ENCODE measurements at regions not wholly inside any gene's neighbourhood (a gene's known extent, or its start where the extent isn't known, plus 50 kb on each side); places are given as distances from the start of the nearest gene placed in this dataset.

DNA sequence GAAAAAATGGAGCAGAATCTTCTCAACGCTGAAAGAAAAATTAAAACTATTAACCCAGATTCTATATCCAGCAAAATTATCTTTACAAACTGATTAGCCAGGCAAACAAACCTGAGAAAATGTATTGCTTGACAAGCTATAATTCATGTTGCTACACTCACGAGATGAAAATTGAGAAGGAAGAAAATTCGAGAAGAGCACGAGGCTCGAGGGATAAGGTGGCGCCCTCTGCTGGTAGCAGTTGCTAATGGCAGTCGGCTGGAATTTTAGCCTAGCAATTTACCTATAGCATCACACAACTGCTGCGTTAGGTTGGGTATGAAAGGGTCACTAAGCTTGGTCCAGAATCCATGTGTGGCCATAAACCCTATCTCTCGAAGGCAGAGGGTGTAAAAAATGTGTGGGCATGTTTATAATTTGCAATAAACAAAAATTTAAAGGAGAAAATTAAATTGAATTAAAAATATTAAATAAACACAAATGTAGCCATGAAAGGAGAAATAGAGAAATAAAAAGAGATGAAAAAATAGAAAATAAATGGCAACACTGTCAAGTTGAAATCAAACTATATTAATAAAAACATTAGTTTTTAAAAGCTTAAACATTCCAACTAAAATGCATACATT, 126.6 kb downstream of the PPP4R3C start:
- TF ChIP-seq, protein P1, sequence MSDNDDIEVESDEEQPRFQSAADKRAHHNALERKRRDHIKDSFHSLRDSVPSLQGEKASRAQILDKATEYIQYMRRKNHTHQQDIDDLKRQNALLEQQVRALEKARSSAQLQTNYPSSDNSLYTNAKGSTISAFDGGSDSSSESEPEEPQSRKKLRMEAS (IDR thresholded peaks at IDR 0.05), result peak; percentile 76
- TF ChIP-seq TCF12 (IDR thresholded peaks at IDR 0.05; ENCODE audit: low read depth) (no peak), TEAD4 (IDR thresholded peaks at IDR 0.05) (peak; percentile 55), RAD21 (IDR thresholded peaks at IDR 0.05; ENCODE audit: low read depth) (peak; percentile 65)

DNA sequence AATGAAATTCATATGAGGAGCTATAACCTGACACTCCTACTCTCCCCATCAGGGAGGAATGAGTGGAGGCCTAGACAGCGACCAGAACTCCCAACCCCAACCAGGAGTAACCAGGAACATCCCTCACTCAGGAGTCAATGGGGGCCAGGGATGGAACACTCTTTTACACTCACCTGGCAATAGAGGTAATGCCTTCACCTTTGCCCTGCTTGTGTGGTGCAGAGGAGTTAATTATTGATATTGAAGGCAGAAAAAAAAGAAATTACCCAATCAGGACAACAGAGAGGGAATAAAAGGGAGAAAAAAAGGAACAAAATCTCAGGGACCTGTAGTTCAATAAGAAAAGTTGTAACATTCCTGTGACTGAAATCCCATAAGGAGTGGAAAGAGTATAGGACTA, 141.5 kb downstream of the PPP4R3C start:
- TF ChIP-seq, protein P1 (IDR thresholded peaks at IDR 0.05), result no peak
- TF ChIP-seq TAF1 (IDR thresholded peaks at IDR 0.05; ENCODE audit: low read depth) (no peak), ZBTB7A (IDR thresholded peaks at IDR 0.05; ENCODE audit: low read depth) (no peak), EGR1 (IDR thresholded peaks at IDR 0.05) (no peak), CEBPB (IDR thresholded peaks at IDR 0.05) (no peak), YY1 (IDR thresholded peaks at IDR 0.05; ENCODE audit: low read depth) (no peak)

DNA sequence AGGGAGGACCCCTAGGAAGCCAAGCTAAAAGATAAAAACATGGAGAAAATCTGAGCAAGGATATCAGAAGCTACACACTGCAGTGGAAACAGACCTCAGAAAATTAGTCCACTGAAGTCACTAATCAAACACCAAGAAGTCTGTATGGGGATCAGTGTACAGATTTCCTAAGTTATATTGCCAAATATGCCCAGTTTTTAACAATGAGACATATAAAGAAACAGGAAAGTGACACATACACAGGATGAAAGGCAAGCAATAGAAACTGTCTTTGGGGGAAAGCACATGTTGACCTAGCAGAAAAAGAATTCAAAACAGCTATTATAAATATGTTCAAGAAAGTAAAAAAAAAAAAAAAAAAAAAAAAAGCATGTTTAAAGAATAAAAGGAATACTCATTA, 153.7 kb downstream of the PPP4R3C start:
- TF ChIP-seq EGR1 (IDR thresholded peaks at IDR 0.05) (no peak), YY1 (IDR thresholded peaks at IDR 0.05; ENCODE audit: low read depth) (no peak), TEAD4 (IDR thresholded peaks at IDR 0.05) (no peak), TAF1 (IDR thresholded peaks at IDR 0.05; ENCODE audit: low read depth) (no peak), FOXM1 (IDR thresholded peaks at IDR 0.05; ENCODE audit: borderline replicate concordance, low read depth) (no peak)
- TF ChIP-seq, protein P2, sequence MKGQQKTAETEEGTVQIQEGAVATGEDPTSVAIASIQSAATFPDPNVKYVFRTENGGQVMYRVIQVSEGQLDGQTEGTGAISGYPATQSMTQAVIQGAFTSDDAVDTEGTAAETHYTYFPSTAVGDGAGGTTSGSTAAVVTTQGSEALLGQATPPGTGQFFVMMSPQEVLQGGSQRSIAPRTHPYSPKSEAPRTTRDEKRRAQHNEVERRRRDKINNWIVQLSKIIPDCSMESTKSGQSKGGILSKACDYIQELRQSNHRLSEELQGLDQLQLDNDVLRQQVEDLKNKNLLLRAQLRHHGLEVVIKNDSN (IDR thresholded peaks at IDR 0.05), result no peak

DNA sequence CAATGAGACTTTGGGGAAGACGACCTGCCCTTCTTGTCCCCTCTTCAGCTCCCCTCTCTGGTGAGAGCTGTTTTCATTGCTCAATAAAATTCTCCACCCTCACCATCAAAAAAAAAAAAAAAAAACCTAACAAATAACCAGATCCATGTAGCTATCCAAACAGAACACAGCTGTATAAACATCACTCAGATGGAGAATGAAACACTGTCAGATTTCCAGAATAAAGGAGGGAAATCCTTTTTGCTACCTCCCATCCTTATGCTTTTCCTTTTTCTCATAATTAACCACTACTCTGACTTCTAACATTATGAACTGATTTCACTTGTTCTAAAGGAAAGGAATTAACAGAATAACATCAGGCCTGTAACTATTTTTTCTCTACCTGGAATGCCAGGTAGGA, 155.6 kb downstream of the PPP4R3C start:
- TF ChIP-seq TCF12 (IDR thresholded peaks at IDR 0.05; ENCODE audit: low read depth) (no peak), ZBTB7A (IDR thresholded peaks at IDR 0.05; ENCODE audit: low read depth) (no peak), TEAD4 (IDR thresholded peaks at IDR 0.05) (no peak), RAD21 (IDR thresholded peaks at IDR 0.05; ENCODE audit: low read depth) (no peak), CREB1 (IDR thresholded peaks at IDR 0.05; ENCODE audit: low read depth) (no peak), EP300 (IDR thresholded peaks at IDR 0.05; ENCODE audit: borderline replicate concordance) (no peak), TAF1 (IDR thresholded peaks at IDR 0.05; ENCODE audit: low read depth) (no peak), YY1 (IDR thresholded peaks at IDR 0.05; ENCODE audit: low read depth) (no peak), NFIC (IDR thresholded peaks at IDR 0.05) (no peak), CEBPB (IDR thresholded peaks at IDR 0.05) (no peak)
- TF ChIP-seq, protein P3, sequence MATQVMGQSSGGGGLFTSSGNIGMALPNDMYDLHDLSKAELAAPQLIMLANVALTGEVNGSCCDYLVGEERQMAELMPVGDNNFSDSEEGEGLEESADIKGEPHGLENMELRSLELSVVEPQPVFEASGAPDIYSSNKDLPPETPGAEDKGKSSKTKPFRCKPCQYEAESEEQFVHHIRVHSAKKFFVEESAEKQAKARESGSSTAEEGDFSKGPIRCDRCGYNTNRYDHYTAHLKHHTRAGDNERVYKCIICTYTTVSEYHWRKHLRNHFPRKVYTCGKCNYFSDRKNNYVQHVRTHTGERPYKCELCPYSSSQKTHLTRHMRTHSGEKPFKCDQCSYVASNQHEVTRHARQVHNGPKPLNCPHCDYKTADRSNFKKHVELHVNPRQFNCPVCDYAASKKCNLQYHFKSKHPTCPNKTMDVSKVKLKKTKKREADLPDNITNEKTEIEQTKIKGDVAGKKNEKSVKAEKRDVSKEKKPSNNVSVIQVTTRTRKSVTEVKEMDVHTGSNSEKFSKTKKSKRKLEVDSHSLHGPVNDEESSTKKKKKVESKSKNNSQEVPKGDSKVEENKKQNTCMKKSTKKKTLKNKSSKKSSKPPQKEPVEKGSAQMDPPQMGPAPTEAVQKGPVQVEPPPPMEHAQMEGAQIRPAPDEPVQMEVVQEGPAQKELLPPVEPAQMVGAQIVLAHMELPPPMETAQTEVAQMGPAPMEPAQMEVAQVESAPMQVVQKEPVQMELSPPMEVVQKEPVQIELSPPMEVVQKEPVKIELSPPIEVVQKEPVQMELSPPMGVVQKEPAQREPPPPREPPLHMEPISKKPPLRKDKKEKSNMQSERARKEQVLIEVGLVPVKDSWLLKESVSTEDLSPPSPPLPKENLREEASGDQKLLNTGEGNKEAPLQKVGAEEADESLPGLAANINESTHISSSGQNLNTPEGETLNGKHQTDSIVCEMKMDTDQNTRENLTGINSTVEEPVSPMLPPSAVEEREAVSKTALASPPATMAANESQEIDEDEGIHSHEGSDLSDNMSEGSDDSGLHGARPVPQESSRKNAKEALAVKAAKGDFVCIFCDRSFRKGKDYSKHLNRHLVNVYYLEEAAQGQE (IDR thresholded peaks at IDR 0.05; ENCODE audit: low read depth), result no peak
- TF ChIP-seq, protein P2 (IDR thresholded peaks at IDR 0.05), result no peak
- TF ChIP-seq, protein P1 (IDR thresholded peaks at IDR 0.05), result no peak

DNA sequence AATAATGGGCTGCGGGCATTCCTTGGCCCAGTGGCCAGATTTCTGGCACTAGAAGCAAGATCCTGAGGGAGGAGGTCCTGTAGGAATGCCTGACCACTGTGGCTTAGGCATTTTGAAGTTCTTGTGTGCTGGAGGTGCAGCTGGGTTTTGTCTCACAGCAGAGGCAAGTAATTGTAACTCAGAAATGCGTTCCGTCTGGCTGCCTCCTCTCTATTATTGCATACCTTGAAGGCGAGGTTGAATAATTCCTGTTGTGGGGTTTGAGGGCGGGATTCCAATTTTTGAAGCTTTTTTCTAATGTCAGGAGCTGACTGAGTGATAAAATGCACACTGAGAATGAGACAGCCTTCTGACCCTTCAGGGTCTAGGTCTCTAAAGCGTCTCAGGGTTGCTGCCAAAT, 170.6 kb downstream of the PPP4R3C start:
- TF ChIP-seq EP300 (IDR thresholded peaks at IDR 0.05; ENCODE audit: borderline replicate concordance) (peak; percentile 79), CEBPB (IDR thresholded peaks at IDR 0.05) (0 out of 2 replicates have a peak, but pooled peaks have one; percentile 17), TEAD4 (IDR thresholded peaks at IDR 0.05) (peak; percentile 82), TCF12 (IDR thresholded peaks at IDR 0.05; ENCODE audit: low read depth) (peak; percentile 82), NFIC (IDR thresholded peaks at IDR 0.05) (peak; percentile 70), FOXM1 (IDR thresholded peaks at IDR 0.05; ENCODE audit: borderline replicate concordance, low read depth) (peak; percentile 37; the same call in 1 of the 2 replicates)

DNA sequence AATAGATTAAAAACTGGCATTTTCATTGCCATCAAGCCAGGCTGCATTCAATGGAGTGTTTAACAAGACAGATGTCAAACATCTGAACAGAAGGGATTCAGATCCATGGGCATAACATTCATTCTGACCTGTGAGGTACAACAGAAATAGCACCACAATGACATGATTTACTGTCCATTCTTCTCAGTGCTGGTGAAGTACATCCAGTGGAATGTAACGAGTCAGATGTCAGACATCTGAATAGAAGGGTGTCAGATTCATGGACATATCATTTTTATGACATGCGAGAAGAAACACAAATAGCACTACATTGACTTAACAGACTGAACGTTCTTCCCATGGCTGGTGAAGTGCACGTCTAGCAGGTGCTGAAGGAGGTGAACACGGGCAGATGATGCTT, 186.4 kb downstream of the PPP4R3C start:
- TF ChIP-seq, protein P3 (IDR thresholded peaks at IDR 0.05; ENCODE audit: low read depth), result no peak
- TF ChIP-seq CEBPB (IDR thresholded peaks at IDR 0.05) (no peak), YY1 (IDR thresholded peaks at IDR 0.05; ENCODE audit: low read depth) (no peak), FOXM1 (IDR thresholded peaks at IDR 0.05; ENCODE audit: borderline replicate concordance, low read depth) (peak; percentile 60; the same call in 1 of the 2 replicates), NFIC (IDR thresholded peaks at IDR 0.05) (no peak; the same call in 1 of the 2 replicates), TCF12 (IDR thresholded peaks at IDR 0.05; ENCODE audit: low read depth) (peak; percentile 81), EP300 (IDR thresholded peaks at IDR 0.05; ENCODE audit: borderline replicate concordance) (peak; percentile 86), TAF1 (IDR thresholded peaks at IDR 0.05; ENCODE audit: low read depth) (no peak), EGR1 (IDR thresholded peaks at IDR 0.05) (no peak), RAD21 (IDR thresholded peaks at IDR 0.05; ENCODE audit: low read depth) (no peak), CREB1 (IDR thresholded peaks at IDR 0.05; ENCODE audit: low read depth) (no peak), ZBTB7A (IDR thresholded peaks at IDR 0.05; ENCODE audit: low read depth) (no peak), TEAD4 (IDR thresholded peaks at IDR 0.05) (peak; percentile 79)
- TF ChIP-seq, protein P1 (IDR thresholded peaks at IDR 0.05), result peak; percentile 42; the same call in 1 of the 2 replicates
- TF ChIP-seq, protein P2 (IDR thresholded peaks at IDR 0.05), result no peak

Measured in Ishikawa (cell line).